Pancreas (tissue), 10 donors: ENCODE measurements at regions not wholly inside any gene's neighbourhood (a gene's known extent, or its start where the extent isn't known, plus 50 kb on each side); places are given as distances from the start of the nearest gene placed in this dataset.

Experiments
- ATAC-seq, 4 donors: fragments of 200-7000 bp; cut with Tn5 transposase; one replicate each; pipeline versions ENCODE4 v1.8.0 to v1.9.1; 2020; ENCODE audit warnings: mild to moderate bottlenecking in 4 of 4, moderate library complexity in 4 of 4
- DNase-seq, 6 donors: peaks; one replicate each; pipeline ENCODE4 v3.0.0-alpha.2; 2020
- FAIRE-seq: peaks from 2 replicates; lab custom pipeline; 2012; peaks lifted over from hg19 to GRCh38; lab: Jason Lieb, UNC
- H3K27ac ChIP-seq, 4 donors: fragments of 200-600 bp; sonication (generic); 1 replicate in 3 of 4; 2 replicates in 1 of 4; pipeline versions ENCODE4 v1.5.0 to v1.8.0; 2020
- H3K27me3 ChIP-seq, 4 donors: fragments of 200-600 bp; one replicate each; pipeline ENCODE4 v1.8.0; 2021
- H3K36me3 ChIP-seq, 3 donors: fragments of 200-600 bp; sonication (generic) in 1 of 3; one replicate each; pipeline versions ENCODE4 v1.5.0 to v1.8.0; 2020 to 2021
- H3K4me1 ChIP-seq, 3 donors: fragments of 200-600 bp; one replicate each; pipeline ENCODE4 v1.8.0; 2021
- H3K4me3 ChIP-seq, 4 donors: fragments of 200-600 bp; sonication (generic) in 2 of 4; one replicate each; pipeline versions ENCODE4 v1.5.0 to v1.8.0; 2020 to 2021
- H3K9me3 ChIP-seq, 4 donors: fragments of 200-600 bp; one replicate each; pipeline ENCODE4 v1.8.0; 2021
- WGBS, 2 donors: extraction: QIAGEN DNeasy Blood & Tissue Kit; methylation state at CpG; one replicate each; pipeline ENCODE4 v1.1.7; 2013; 5-methylcytosine and 5-hydroxymethylcytosine counted together
- intact Hi-C, 3 donors: fragments of 100-400 bp; cut with DNase I; formaldehyde crosslinking; loops; one replicate each; pipeline versions ENCODE4 v1.11.1 to v1.14.2; 2022
- TF ChIP-seq, protein P1 (sequence below), 4 donors: fragments of 200-600 bp; sonication (generic) in 3 of 4; IDR thresholded peaks; one replicate each; pipeline versions ENCODE4 v1.5.0 to v1.8.0; 2021; ENCODE audit warnings: antibody characterized with exemption in 4 of 4
- donor health status: healthy with polysubstance abuse.
- donor health status: DM: no; HTN: no; CAD: no; lungs with moderate emphysema.
- donor health status: DM: no; HTN: no; CAD: no.
- donor health status: control.
- donor health status: control.
- donor health status: Bipolar disorder and iron deficiency.
- donor health status: DM: yes; HTN: yes; CAD: no.
- donor health status: DM: no; HTN: no; CAD: no.
- donor health status: DM: no; HTN: no; CAD: no.
- donor health status: DM: yes; HTN: yes; CAD: no.

- H3K27ac ChIP-seq, result no peak overlapping the region
- no peaks in the 10 kb centered on the region for H3K9me3 ChIP-seq
- DNase-seq (peak in 4 of 6 donors; percentile 33 to 62 (median 44)), ATAC-seq (peak; percentile 79 to 95 (median 90)), FAIRE-seq (no peak)
- intact Hi-C loops, result no loop called here
- H3K36me3 ChIP-seq, result no peaks in the 10 kb centered on the region
- H3K4me3 ChIP-seq, result no peak overlapping the region
- TF ChIP-seq, protein P1, sequence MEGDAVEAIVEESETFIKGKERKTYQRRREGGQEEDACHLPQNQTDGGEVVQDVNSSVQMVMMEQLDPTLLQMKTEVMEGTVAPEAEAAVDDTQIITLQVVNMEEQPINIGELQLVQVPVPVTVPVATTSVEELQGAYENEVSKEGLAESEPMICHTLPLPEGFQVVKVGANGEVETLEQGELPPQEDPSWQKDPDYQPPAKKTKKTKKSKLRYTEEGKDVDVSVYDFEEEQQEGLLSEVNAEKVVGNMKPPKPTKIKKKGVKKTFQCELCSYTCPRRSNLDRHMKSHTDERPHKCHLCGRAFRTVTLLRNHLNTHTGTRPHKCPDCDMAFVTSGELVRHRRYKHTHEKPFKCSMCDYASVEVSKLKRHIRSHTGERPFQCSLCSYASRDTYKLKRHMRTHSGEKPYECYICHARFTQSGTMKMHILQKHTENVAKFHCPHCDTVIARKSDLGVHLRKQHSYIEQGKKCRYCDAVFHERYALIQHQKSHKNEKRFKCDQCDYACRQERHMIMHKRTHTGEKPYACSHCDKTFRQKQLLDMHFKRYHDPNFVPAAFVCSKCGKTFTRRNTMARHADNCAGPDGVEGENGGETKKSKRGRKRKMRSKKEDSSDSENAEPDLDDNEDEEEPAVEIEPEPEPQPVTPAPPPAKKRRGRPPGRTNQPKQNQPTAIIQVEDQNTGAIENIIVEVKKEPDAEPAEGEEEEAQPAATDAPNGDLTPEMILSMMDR (IDR thresholded peaks at IDR 0.05), result no peak
- H3K27me3 ChIP-seq, result no peaks in the 10 kb centered on the region
- WGBS, 2 donors, result 58 to 65% methylated on average over 5 of the region's 5 CpGs
- no peaks in the 10 kb centered on the region for H3K4me1 ChIP-seq
Measured at GRCh38 chr1:239250353-239251035, 135.9 kb upstream of the CHRM3 start.

DNA sequence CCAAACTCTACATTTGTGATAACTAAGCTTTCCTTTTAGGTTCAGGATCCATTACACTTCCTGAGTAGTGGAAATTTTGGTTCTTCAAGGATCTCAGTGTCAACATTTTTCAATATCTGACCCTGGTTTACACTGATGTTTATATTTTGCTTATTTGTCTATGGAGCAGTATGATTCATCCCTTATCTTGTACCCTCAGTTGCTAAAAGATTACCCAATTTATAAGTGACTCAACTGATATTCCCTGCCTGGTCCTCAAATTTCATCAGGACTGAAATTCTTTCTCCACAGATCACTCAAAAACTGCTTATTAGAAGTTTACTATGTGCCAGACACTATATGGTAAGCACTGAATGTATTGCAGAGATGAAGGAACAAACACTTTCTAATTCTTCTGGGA lies 139.1 kb upstream of the CHRM3 start:
- ATAC-seq (no peak), DNase-seq (no peak), FAIRE-seq (no peak)
- intact Hi-C loops, result no loop called here
- Histone ChIP-seq H3K9me3 (no peaks in the 10 kb centered on the region), H3K4me1 (no peaks in the 10 kb centered on the region), H3K27ac (no peak overlapping the region), H3K36me3 (no peaks in the 10 kb centered on the region), H3K27me3 (no peaks in the 10 kb centered on the region), H3K4me3 (no peak overlapping the region)
- TF ChIP-seq, protein P1 (IDR thresholded peaks at IDR 0.05), result no peak

GRCh38 chr1:239244084-239244483 lies 142.3 kb upstream of the CHRM3 start:
- intact Hi-C loops, result no loop called here
- no peak for ATAC-seq
- FAIRE-seq, result no peak
- no peak for DNase-seq
- TF ChIP-seq, protein P1 (IDR thresholded peaks at IDR 0.05), result no peak
- Histone ChIP-seq H3K4me3 (no peak overlapping the region), H3K9me3 (no peaks in the 10 kb centered on the region), H3K27me3 (no peaks in the 10 kb centered on the region), H3K4me1 (no peaks in the 10 kb centered on the region), H3K27ac (no peak overlapping the region), H3K36me3 (no peaks in the 10 kb centered on the region)
- 93 to 96% methylated on average over 2 of the region's 2 CpGs for WGBS, 2 donors

DNA sequence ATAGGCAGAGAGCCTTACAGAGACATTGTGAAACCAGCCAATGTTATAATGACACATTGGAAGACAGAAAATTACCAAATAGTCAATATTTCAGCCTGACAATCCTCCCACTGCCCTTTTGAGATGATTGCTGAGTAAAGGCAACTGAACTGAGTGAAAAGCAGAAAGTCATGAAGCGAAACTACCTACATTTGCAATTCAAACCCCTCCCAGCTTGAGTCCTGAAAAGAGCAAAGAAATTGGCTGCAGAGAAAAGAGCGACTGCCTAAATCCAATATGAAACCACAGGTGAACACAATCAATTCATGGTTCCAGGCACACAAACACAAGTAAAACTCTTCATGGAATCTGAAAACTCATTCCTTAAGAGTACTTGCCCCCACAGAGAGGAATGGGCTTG lies 143.4 kb upstream of the CHRM3 start:
- H3K27me3 ChIP-seq, result no peaks in the 10 kb centered on the region
- FAIRE-seq, result no peak
- TF ChIP-seq, protein P1 (IDR thresholded peaks at IDR 0.05), result no peak
- no peaks in the 10 kb centered on the region for H3K4me1 ChIP-seq
- no peak overlapping the region for H3K4me3 ChIP-seq
- intact Hi-C loops, result no loop called here
- ATAC-seq, result no peak
- 81 to 91% methylated on average over 2 of the region's 2 CpGs for WGBS, 2 donors
- no peaks in the 10 kb centered on the region for H3K9me3 ChIP-seq
- H3K27ac ChIP-seq, result no peak overlapping the region
- no peak for DNase-seq
- H3K36me3 ChIP-seq, result no peaks in the 10 kb centered on the region

DNA sequence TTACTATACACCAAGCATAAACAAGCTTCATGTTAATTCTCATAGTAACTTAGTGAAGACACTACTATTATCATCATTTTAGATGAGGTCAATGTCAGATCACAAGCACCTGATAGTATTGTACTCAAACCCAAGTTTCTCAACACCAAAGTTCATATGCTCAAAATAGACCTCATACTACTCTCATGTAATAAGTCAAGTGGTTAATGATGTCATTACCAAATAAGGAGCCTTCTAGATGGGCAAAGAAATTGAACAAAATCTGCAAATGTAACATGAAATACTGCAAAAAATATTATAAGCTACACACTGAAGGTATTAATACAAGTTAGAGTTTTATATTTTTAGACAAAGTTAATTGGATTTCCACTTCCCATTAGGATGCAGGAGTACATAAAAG lies 144.0 kb upstream of the CHRM3 start:
- H3K9me3 ChIP-seq, result no peaks in the 10 kb centered on the region
- TF ChIP-seq, protein P1 (IDR thresholded peaks at IDR 0.05), result no peak
- DNase-seq (no peak), ATAC-seq (no peak), FAIRE-seq (no peak)
- H3K4me1 ChIP-seq, result no peaks in the 10 kb centered on the region
- H3K27ac ChIP-seq, result no peak overlapping the region
- intact Hi-C loops, result no loop called here
- H3K36me3 ChIP-seq, result no peaks in the 10 kb centered on the region
- H3K27me3 ChIP-seq, result no peaks in the 10 kb centered on the region
- H3K4me3 ChIP-seq, result no peak overlapping the region
